ENCODE measurements at regions not wholly inside any gene's neighbourhood (a gene's known extent, or its start where the extent isn't known, plus 50 kb on each side); places are given as distances from the start of the nearest gene placed in this dataset.
"Not testable (repeated sequence)": the region's sequence is repeated elsewhere in the genome, so short reads cannot be mapped to it uniquely, and the experiment has no call there.

- DNase-seq (ENCODE audit: low spot score) = no peak
Observed at GRCh38 chr7:54252256-54253035, 289.7 kb upstream of the VSTM2A start.

GRCh38 chr7:54253036-54253373 is 289.2 kb upstream of the VSTM2A start:
- DNase-seq (ENCODE audit: low spot score) = no peak

- no peak for DNase-seq (ENCODE audit: low spot score)
Observed at GRCh38 chr7:54255242-54255641, 286.9 kb upstream of the VSTM2A start.

GRCh38 chr7:54259185-54259584 is 283.0 kb upstream of the VSTM2A start:
- DNase-seq (ENCODE audit: low spot score) = no peak

GRCh38 chr7:54260941-54261371 is 281.2 kb upstream of the VSTM2A start:
- no peak for DNase-seq (ENCODE audit: low spot score)

- no peak for DNase-seq (ENCODE audit: low spot score)
Observed at GRCh38 chr7:54278847-54279246, 263.3 kb upstream of the VSTM2A start.

- peak; percentile 45 for DNase-seq (ENCODE audit: low spot score)
Observed at GRCh38 chr7:54292171-54292925, 249.8 kb upstream of the VSTM2A start.

- no peak for DNase-seq (ENCODE audit: low spot score)
Observed at GRCh38 chr7:54299426-54299825, 242.7 kb upstream of the VSTM2A start.

- not testable (repeated sequence) for DNase-seq (ENCODE audit: low spot score)
Observed at GRCh38 chr7:54315955-54316354, 226.2 kb upstream of the VSTM2A start.

GRCh38 chr7:54326592-54327167 is 215.5 kb upstream of the VSTM2A start:
- DNase-seq (ENCODE audit: low spot score) = no peak

- DNase-seq (ENCODE audit: low spot score) = no peak
Observed at GRCh38 chr7:54330216-54330800, 211.9 kb upstream of the VSTM2A start.

GRCh38 chr7:54331311-54331710 is 210.9 kb upstream of the VSTM2A start:
- no peak for DNase-seq (ENCODE audit: low spot score)

GRCh38 chr7:54332301-54332700 is 209.9 kb upstream of the VSTM2A start:
- DNase-seq (ENCODE audit: low spot score) = no peak

- DNase-seq (ENCODE audit: low spot score) = no peak
Observed at GRCh38 chr7:54333952-54334351, 208.2 kb upstream of the VSTM2A start.

GRCh38 chr7:54336800-54337199 is 205.4 kb upstream of the VSTM2A start:
- no peak for DNase-seq (ENCODE audit: low spot score)

GRCh38 chr7:54337466-54337865 is 204.7 kb upstream of the VSTM2A start:
- no peak for DNase-seq (ENCODE audit: low spot score)

GRCh38 chr7:54338319-54338718 is 203.9 kb upstream of the VSTM2A start:
- no peak for DNase-seq (ENCODE audit: low spot score)

GRCh38 chr7:54339073-54339472 is 203.1 kb upstream of the VSTM2A start:
- DNase-seq (ENCODE audit: low spot score) = peak; percentile 89

GRCh38 chr7:54342458-54342857 is 199.7 kb upstream of the VSTM2A start:
- no peak for DNase-seq (ENCODE audit: low spot score)

- no peak for DNase-seq (ENCODE audit: low spot score)
Observed at GRCh38 chr7:54343511-54343910, 198.7 kb upstream of the VSTM2A start.

GRCh38 chr7:54345746-54346145 is 196.4 kb upstream of the VSTM2A start:
- DNase-seq (ENCODE audit: low spot score) = no peak

GRCh38 chr7:54349229-54349628 is 192.9 kb upstream of the VSTM2A start:
- no peak for DNase-seq (ENCODE audit: low spot score)

All from SK-N-DZ (cell line).